SK-N-SH (cell line): ENCODE measurements at regions not wholly inside any gene's neighbourhood (a gene's known extent, or its start where the extent isn't known, plus 50 kb on each side); places are given as distances from the start of the nearest gene placed in this dataset.

ENCODE experiments used
- CTCF ChIA-PET: fragments of 300-600, 350-600 bp; formaldehyde crosslinking; extraction: SDS; loops from one replicate; lab custom pipeline; 2021; lab: Yijun Ruan, JAX
- POLR2A ChIA-PET: fragments of 350-600 bp; sonication (Branson Sonifier 250); formaldehyde crosslinking; extraction: SDS; loops from one replicate; lab custom pipeline; 2020; ENCODE audit warnings: antibody characterized with exemption, inconsistent platforms; lab: Yijun Ruan, JAX
- DNase-seq: peaks from one replicate; pipeline ENCODE4 v3.0.0; 2012
- H2AFZ ChIP-seq: fragments of 200-600 bp; sonication (generic); 2 replicates; pipeline ENCODE4 v1.8.1; 2016; ENCODE audit warnings: antibody characterized with exemption, mild to moderate bottlenecking, low read depth
- H3F3A ChIP-seq: fragments of 200-600 bp; sonication (generic); replicated peaks from 2 replicates; pipeline ENCODE3; 2016; ENCODE audit warnings: antibody characterized with exemption, mild to moderate bottlenecking; ENCODE audit not compliant: insufficient read depth
- H3K27ac ChIP-seq, 2 experiments: fragments of 200-500 bp in 1 of 2; fragments of 200-600 bp in 1 of 2; sonication (Bioruptor generic) in 1 of 2; sonication (generic), shearing (Covaris generic) in 1 of 2; 2 replicates each; pipeline versions ENCODE4 v1.5.1 to v1.6.1; 2014 to 2016; ENCODE audit warnings: low read depth in 2 of 2, inconsistent platforms in 1 of 2, low read length in 1 of 2, mild to moderate bottlenecking in 1 of 2, mixed read lengths in 1 of 2
- H3K27me3 ChIP-seq: fragments of 200-600 bp; sonication (generic), shearing (Covaris generic); 2 replicates; pipeline ENCODE4 v1.6.1; 2016; ENCODE audit warnings: mixed run types; ENCODE audit not compliant: insufficient read depth
- H3K36me3 ChIP-seq, 2 experiments: fragments of 200-500 bp in 1 of 2; fragments of 200-600 bp in 1 of 2; sonication (Bioruptor generic) in 1 of 2; sonication (generic) in 1 of 2; replicated peaks in 1 of 2; 2 replicates each; pipeline versions ENCODE3 to v1.5.1; 2014 to 2016; ENCODE audit warnings: low read length in 1 of 2, mild to moderate bottlenecking in 1 of 2; ENCODE audit not compliant: insufficient read depth in 2 of 2, control insufficient read depth in 1 of 2
- H3K4me1 ChIP-seq, 2 experiments: fragments of 200-500 bp in 1 of 2; fragments of 200-600 bp in 1 of 2; sonication (Bioruptor generic) in 1 of 2; sonication (generic), shearing (Covaris generic) in 1 of 2; 2 replicates each; pipeline versions ENCODE4 v1.5.1 to v1.6.1; 2014 to 2016; ENCODE audit warnings: low read depth in 1 of 2, low read length in 1 of 2, mixed run types in 1 of 2; ENCODE audit not compliant: insufficient read depth in 2 of 2, control insufficient read depth in 1 of 2
- H3K4me2 ChIP-seq: fragments of 200-600 bp; sonication (generic), shearing (Covaris generic); 2 replicates; pipeline ENCODE4 v1.6.1; 2017; ENCODE audit warnings: mixed run types
- H3K4me3 ChIP-seq, 2 experiments: fragments of 200-500 bp in 1 of 2; fragments of 200-600 bp in 1 of 2; sonication (Bioruptor generic) in 1 of 2; sonication (generic), shearing (Covaris generic) in 1 of 2; 2 replicates each; pipeline versions ENCODE4 v1.5.1 to v1.8.1; 2014 to 2016; ENCODE audit warnings: low read depth in 2 of 2, inconsistent platforms in 1 of 2, low read length in 1 of 2, mild to moderate bottlenecking in 1 of 2, mixed read lengths in 1 of 2, moderate library complexity in 1 of 2
- H3K79me2 ChIP-seq: fragments of 200-600 bp; sonication (generic); 2 replicates; pipeline ENCODE4 v1.8.1; 2017; ENCODE audit warnings: mild to moderate bottlenecking; ENCODE audit not compliant: insufficient read depth
- H3K9ac ChIP-seq: fragments of 200-600 bp; sonication (generic); 2 replicates; pipeline ENCODE4 v1.6.1; 2017; ENCODE audit warnings: mixed run types
- H3K9me2 ChIP-seq: fragments of 200-600 bp; sonication (generic); 2 replicates; pipeline ENCODE4 v1.6.1; 2017; ENCODE audit warnings: mixed run types
- H3K9me3 ChIP-seq: fragments of 200-600 bp; sonication (generic); 2 replicates; pipeline ENCODE4 v1.6.1; 2017; ENCODE audit warnings: mixed run types, mild to moderate bottlenecking, moderate library complexity
- H4K20me1 ChIP-seq: fragments of 200-600 bp; sonication (generic); 2 replicates; pipeline ENCODE4 v1.6.1; 2017; ENCODE audit warnings: mild to moderate bottlenecking, mixed run types; ENCODE audit not compliant: insufficient read depth
- CHD2 ChIP-seq: fragments of 150-350 bp; IDR thresholded peaks from 2 replicates; pipeline ENCODE4 v1.6.1; 2018; ENCODE audit warnings: low read length; ENCODE audit not compliant: partially characterized antibody
- CTCF ChIP-seq: fragments of 200-600 bp; sonication (generic); IDR thresholded peaks from 2 replicates; pipeline ENCODE4 v1.6.1; 2017; ENCODE audit warnings: antibody characterized with exemption, mild to moderate bottlenecking, moderate library complexity
- EP300 ChIP-seq, 2 experiments: IDR thresholded peaks; 2 replicates each; pipeline versions ENCODE4 v1.4.0 to v1.6.1; 2012; ENCODE audit warnings: borderline replicate concordance in 1 of 2, low read depth in 1 of 2, low read length in 1 of 2
- FOSL2 ChIP-seq: IDR thresholded peaks from 2 replicates; pipeline ENCODE4 v1.4.0; 2012; ENCODE audit warnings: low read depth, mild to moderate bottlenecking, moderate library complexity, borderline replicate concordance
- FOXJ3 ChIP-seq: sonication (generic); formaldehyde crosslinking; IDR thresholded peaks from 2 replicates; pipeline ENCODE4 v1.5.1; 2020; ENCODE audit warnings: mild to moderate bottlenecking, missing genetic modification reagents
- FOXM1 ChIP-seq: IDR thresholded peaks from 2 replicates; pipeline ENCODE4 v1.4.0; 2012; ENCODE audit warnings: low read depth, mild to moderate bottlenecking
- GABPA ChIP-seq: IDR thresholded peaks from 2 replicates; pipeline ENCODE4 v1.4.0; 2012; ENCODE audit warnings: low read depth, mild to moderate bottlenecking
- GATA2 ChIP-seq: sonication (generic); formaldehyde crosslinking; IDR thresholded peaks from 2 replicates; pipeline ENCODE4 v1.5.0; 2020; ENCODE audit warnings: mild to moderate bottlenecking, missing genetic modification reagents
- MEF2A ChIP-seq: IDR thresholded peaks from 2 replicates; pipeline ENCODE4 v1.4.0; 2012; ENCODE audit warnings: low read depth, borderline replicate concordance
- NFIC ChIP-seq: IDR thresholded peaks from 2 replicates; pipeline ENCODE4 v1.4.0; 2012; ENCODE audit warnings: borderline replicate concordance
- POLR2AphosphoS5 ChIP-seq: IDR thresholded peaks from 2 replicates; pipeline ENCODE4 v1.6.1; 2012; ENCODE audit warnings: low read depth, low read length
- RAD21 ChIP-seq: IDR thresholded peaks from 2 replicates; pipeline ENCODE4 v1.6.1; 2012; ENCODE audit warnings: mild to moderate bottlenecking, low read length
- REST ChIP-seq: IDR thresholded peaks from 2 replicates; pipeline ENCODE4 v1.6.1; 2012; ENCODE audit warnings: mild to moderate bottlenecking, low read depth, low read length, moderate library complexity
- SMC3 ChIP-seq: IDR thresholded peaks from 2 replicates; pipeline ENCODE4 v1.6.1; 2012; ENCODE audit warnings: low read depth, low read length, improper control_type of control experiment
- TCF12 ChIP-seq: IDR thresholded peaks from 2 replicates; pipeline ENCODE4 v1.4.0; 2012
- ZBTB33 ChIP-seq: IDR thresholded peaks from 2 replicates; pipeline ENCODE4 v1.4.0; 2012; ENCODE audit warnings: low read depth, borderline replicate concordance
- WGBS: methylation state at CpG from one replicate; pipeline ENCODE4 v1.1.6; 2017; ENCODE audit warnings: low lambda C conversion rate; 5-methylcytosine and 5-hydroxymethylcytosine counted together
- TF ChIP-seq, protein P1 (sequence below): fragments of 150-350 bp; IDR thresholded peaks from 2 replicates; pipeline ENCODE4 v1.6.1; 2016; ENCODE audit warnings: mild to moderate bottlenecking, low read depth, low read length
- TF ChIP-seq, protein P2 (sequence below): fragments of 150-350 bp; IDR thresholded peaks from 2 replicates; pipeline ENCODE4 v1.6.1; 2017; ENCODE audit warnings: antibody characterized with exemption, low read length, low read depth, borderline replicate concordance
- TF ChIP-seq, protein P3 (sequence below): IDR thresholded peaks from 2 replicates; pipeline ENCODE4; 2012

DNA sequence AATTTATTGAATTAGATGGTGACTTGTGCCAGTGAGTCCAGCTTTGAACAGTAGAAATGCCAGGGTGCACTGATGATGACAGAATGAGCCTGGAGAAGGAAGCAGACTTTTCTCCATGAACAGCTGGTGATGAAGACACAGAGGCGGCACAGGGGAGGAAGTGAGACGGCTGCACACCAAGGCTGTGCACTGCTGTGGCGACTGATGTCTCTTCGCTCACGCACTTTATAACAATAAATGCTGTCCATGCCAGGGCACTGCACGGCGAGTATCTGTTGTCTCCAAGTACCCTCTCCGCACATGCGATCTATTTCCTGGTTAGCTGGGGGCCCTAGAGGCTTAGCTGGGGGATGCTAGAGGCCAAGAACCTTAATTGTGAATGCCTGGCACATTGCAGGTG is 175.2 kb downstream of the TMEM200C start:
- Histone ChIP-seq H3F3A (no peaks in the 10 kb centered on the region), H3K27ac (no peak overlapping the region), H3K36me3 (no peaks in the 10 kb centered on the region), H3K4me1 (peaks cover 0 to 3% of the 10 kb centered on the region in 2 experiments; a peak in 1 of 4 replicates), H3K9ac (no peak overlapping the region), H3K4me3 (no peak overlapping the region), H4K20me1 (no peaks in the 10 kb centered on the region), H3K9me2 (no peaks in the 10 kb centered on the region), H3K27me3 (no peaks in the 10 kb centered on the region), H3K4me2 (no peak overlapping the region), H2AFZ (no peak overlapping the region), H3K79me2 (no peaks in the 10 kb centered on the region), H3K9me3 (no peaks in the 10 kb centered on the region)
- DNase-seq: no peak
- TF ChIP-seq CHD2 (no peak), SMC3 (no peak), GATA2 (CRISPR knock-in tag) (no peak), MEF2A (no peak), RAD21 (no peak), CTCF (no peak), FOSL2 (no peak), GABPA (no peak), ZBTB33 (no peak), POLR2AphosphoS5 (no peak), REST (no peak), NFIC (no peak), EP300 (IDR thresholded peaks at IDR 0.05; ENCODE audit: borderline replicate concordance in 1 of 2, low read depth in 1 of 2, low read length in 1 of 2) (no peak), TCF12 (no peak), FOXJ3 (CRISPR knock-in tag) (no peak), FOXM1 (no peak)
- TF ChIP-seq, protein P1, sequence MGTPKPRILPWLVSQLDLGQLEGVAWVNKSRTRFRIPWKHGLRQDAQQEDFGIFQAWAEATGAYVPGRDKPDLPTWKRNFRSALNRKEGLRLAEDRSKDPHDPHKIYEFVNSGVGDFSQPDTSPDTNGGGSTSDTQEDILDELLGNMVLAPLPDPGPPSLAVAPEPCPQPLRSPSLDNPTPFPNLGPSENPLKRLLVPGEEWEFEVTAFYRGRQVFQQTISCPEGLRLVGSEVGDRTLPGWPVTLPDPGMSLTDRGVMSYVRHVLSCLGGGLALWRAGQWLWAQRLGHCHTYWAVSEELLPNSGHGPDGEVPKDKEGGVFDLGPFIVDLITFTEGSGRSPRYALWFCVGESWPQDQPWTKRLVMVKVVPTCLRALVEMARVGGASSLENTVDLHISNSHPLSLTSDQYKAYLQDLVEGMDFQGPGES: no peak
- TF ChIP-seq, protein P2, sequence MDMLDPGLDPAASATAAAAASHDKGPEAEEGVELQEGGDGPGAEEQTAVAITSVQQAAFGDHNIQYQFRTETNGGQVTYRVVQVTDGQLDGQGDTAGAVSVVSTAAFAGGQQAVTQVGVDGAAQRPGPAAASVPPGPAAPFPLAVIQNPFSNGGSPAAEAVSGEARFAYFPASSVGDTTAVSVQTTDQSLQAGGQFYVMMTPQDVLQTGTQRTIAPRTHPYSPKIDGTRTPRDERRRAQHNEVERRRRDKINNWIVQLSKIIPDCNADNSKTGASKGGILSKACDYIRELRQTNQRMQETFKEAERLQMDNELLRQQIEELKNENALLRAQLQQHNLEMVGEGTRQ: no peak
- TF ChIP-seq, protein P3, sequence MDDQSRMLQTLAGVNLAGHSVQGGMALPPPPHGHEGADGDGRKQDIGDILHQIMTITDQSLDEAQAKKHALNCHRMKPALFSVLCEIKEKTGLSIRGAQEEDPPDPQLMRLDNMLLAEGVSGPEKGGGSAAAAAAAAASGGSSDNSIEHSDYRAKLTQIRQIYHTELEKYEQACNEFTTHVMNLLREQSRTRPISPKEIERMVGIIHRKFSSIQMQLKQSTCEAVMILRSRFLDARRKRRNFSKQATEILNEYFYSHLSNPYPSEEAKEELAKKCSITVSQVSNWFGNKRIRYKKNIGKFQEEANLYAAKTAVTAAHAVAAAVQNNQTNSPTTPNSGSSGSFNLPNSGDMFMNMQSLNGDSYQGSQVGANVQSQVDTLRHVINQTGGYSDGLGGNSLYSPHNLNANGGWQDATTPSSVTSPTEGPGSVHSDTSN: no peak
- ChIA-PET CTCF (no interaction called here), POLR2A (no interaction called here)
- 19% methylated on average over 9 of the region's 9 CpGs for WGBS
